Mesenchymal stem cell (in vitro differentiated cells and primary cell): ENCODE measurements at regions not wholly inside any gene's neighbourhood (a gene's known extent, or its start where the extent isn't known, plus 50 kb on each side); places are given as distances from the start of the nearest gene placed in this dataset.

Experiments
- DNase-seq: peaks from one replicate; pipeline ENCODE4 v3.0.0-alpha.2; 2013
- H2AFZ ChIP-seq: one replicate; pipeline ENCODE4 v1.6.1; 2013; ENCODE audit warnings: low read depth, mild to moderate bottlenecking, control low read depth, inconsistent platforms, low read length, moderate library complexity
- H2AK5ac ChIP-seq: 2 replicates; pipeline ENCODE4 v1.6.1; 2013; ENCODE audit warnings: low read length, moderate library complexity, mild to moderate bottlenecking, inconsistent platforms; ENCODE audit not compliant: severe bottlenecking
- H2BK120ac ChIP-seq: one replicate; pipeline ENCODE4 v1.6.1; 2013; ENCODE audit warnings: low read depth, mild to moderate bottlenecking, inconsistent platforms, low read length, moderate library complexity
- H2BK12ac ChIP-seq, 2 experiments: one replicate each; pipeline ENCODE4 v1.6.1; 2013; ENCODE audit warnings: inconsistent platforms in 2 of 2, low read length in 2 of 2, mild to moderate bottlenecking in 2 of 2, moderate library complexity in 2 of 2, control low read depth in 1 of 2
- H2BK15ac ChIP-seq: one replicate; pipeline ENCODE4 v1.6.1; 2013; ENCODE audit warnings: mild to moderate bottlenecking, low read depth, inconsistent platforms; ENCODE audit not compliant: poor library complexity, severe bottlenecking
- H2BK5ac ChIP-seq: 2 replicates; pipeline ENCODE4 v1.6.1; 2013; ENCODE audit warnings: low read depth, mild to moderate bottlenecking, low read length, control low read depth, inconsistent platforms; ENCODE audit not compliant: poor library complexity, severe bottlenecking
- H3K14ac ChIP-seq, 2 experiments: one replicate each; pipeline ENCODE4 v1.6.1; 2013; ENCODE audit warnings: inconsistent platforms in 2 of 2, low read length in 2 of 2, control low read depth in 1 of 2, mild to moderate bottlenecking in 1 of 2, moderate library complexity in 1 of 2
- H3K18ac ChIP-seq, 2 experiments: one replicate each; pipeline ENCODE4 v1.6.1; 2013; ENCODE audit warnings: inconsistent platforms in 2 of 2, low read length in 2 of 2, control low read depth in 1 of 2, low read depth in 1 of 2, mild to moderate bottlenecking in 1 of 2
- H3K23ac ChIP-seq, 2 experiments: one replicate each; pipeline ENCODE4 v1.6.1; 2013; ENCODE audit warnings: inconsistent platforms in 2 of 2, low read length in 2 of 2, mild to moderate bottlenecking in 2 of 2, moderate library complexity in 2 of 2, control low read depth in 1 of 2
- H3K27ac ChIP-seq: 2 replicates; pipeline ENCODE4 v1.5.1; 2013; ENCODE audit warnings: mild to moderate bottlenecking, moderate library complexity, low read length, control low read depth, inconsistent platforms; ENCODE audit not compliant: poor library complexity, severe bottlenecking
- H3K27me3 ChIP-seq, 2 experiments: 2 replicates each; pipeline versions ENCODE4 v1.6.1 to v1.7.0; 2013; ENCODE audit warnings: low read length in 2 of 2, mild to moderate bottlenecking in 2 of 2, moderate library complexity in 2 of 2, control low read depth in 1 of 2, inconsistent platforms in 1 of 2; ENCODE audit not compliant: control insufficient read depth in 1 of 2, insufficient read depth in 1 of 2
- H3K36me3 ChIP-seq, 2 experiments: 2 replicates each; pipeline versions ENCODE4 v1.6.1 to v1.7.0; 2013; ENCODE audit warnings: low read length in 2 of 2, control low read depth in 1 of 2, inconsistent platforms in 1 of 2, low read depth in 1 of 2, mild to moderate bottlenecking in 1 of 2; ENCODE audit not compliant: insufficient read depth in 2 of 2, control insufficient read depth in 1 of 2
- H3K4ac ChIP-seq, 2 experiments: one replicate each; pipeline ENCODE4 v1.6.1; 2013; ENCODE audit warnings: inconsistent platforms in 2 of 2, low read length in 2 of 2, mild to moderate bottlenecking in 2 of 2, moderate library complexity in 2 of 2, control low read depth in 1 of 2, low read depth in 1 of 2
- H3K4me1 ChIP-seq: 2 replicates; pipeline ENCODE4 v1.6.1; 2013; ENCODE audit warnings: low read depth, low read length, control low read depth; ENCODE audit not compliant: control insufficient read depth, insufficient read depth
- H3K4me2 ChIP-seq: 2 replicates; pipeline ENCODE4 v1.6.1; 2013; ENCODE audit warnings: low read length, mild to moderate bottlenecking, inconsistent platforms; ENCODE audit not compliant: poor library complexity, severe bottlenecking
- H3K4me3 ChIP-seq, 2 experiments: 2 replicates each; pipeline versions ENCODE4 v1.5.1 to v1.7.0; 2013; ENCODE audit warnings: low read length in 2 of 2, mild to moderate bottlenecking in 2 of 2, control low read depth in 1 of 2, low read depth in 1 of 2; ENCODE audit not compliant: insufficient read depth in 1 of 2
- H3K79me1 ChIP-seq: replicated peaks from 2 replicates; pipeline ENCODE4 v1.6.1; 2013; ENCODE audit warnings: mild to moderate bottlenecking, control low read depth, low read length, inconsistent platforms; ENCODE audit not compliant: poor library complexity, severe bottlenecking
- H3K9ac ChIP-seq: 2 replicates; pipeline ENCODE4 v1.7.0; 2013; ENCODE audit warnings: mild to moderate bottlenecking, low read length, moderate library complexity
- H3K9me3 ChIP-seq: 2 replicates; pipeline ENCODE4 v1.7.0; 2013; ENCODE audit warnings: mild to moderate bottlenecking, low read length; ENCODE audit not compliant: control insufficient read depth
- H4K8ac ChIP-seq: one replicate; pipeline ENCODE4 v1.6.1; 2013; ENCODE audit warnings: inconsistent platforms, mild to moderate bottlenecking, low read length, moderate library complexity
- H4K91ac ChIP-seq: one replicate; pipeline ENCODE4 v1.6.1; 2013; ENCODE audit warnings: mild to moderate bottlenecking, low read length, inconsistent platforms
- WGBS: methylation state at CpG from one replicate; pipeline ENCODE4 v1.1.7; 2013; ENCODE audit warnings: mixed read lengths; 5-methylcytosine and 5-hydroxymethylcytosine counted together

DNA sequence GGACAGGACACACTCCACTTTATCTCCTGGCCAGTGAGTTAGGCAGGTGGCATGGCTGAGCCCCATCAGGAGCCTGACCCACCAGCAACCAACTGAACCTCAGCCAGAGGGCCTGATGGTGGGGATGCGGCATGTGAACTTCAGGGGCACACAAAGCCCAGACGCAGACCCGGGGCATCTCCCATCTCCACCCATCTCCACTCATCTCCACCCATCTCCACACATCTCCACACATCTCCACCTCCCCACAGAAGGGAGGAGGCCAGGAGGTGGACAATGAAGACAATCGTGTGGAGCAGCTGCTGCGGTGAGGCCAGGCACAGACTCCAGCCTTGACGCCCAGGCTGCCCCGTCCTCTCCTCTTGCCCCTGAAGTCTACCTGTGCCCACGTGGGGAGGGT, 340.8 kb downstream of the CTTN start:
- no peak overlapping the region for H3K23ac ChIP-seq
- no peak for DNase-seq
- no peak overlapping the region for H2AFZ ChIP-seq
- H2AK5ac ChIP-seq, result no peak overlapping the region
- H3K79me1 ChIP-seq, result no peaks in the 10 kb centered on the region
- H4K91ac ChIP-seq, result no peak overlapping the region
- no peak overlapping the region for H2BK15ac ChIP-seq
- no peak overlapping the region for H3K18ac ChIP-seq
- H3K27ac ChIP-seq, result no peak overlapping the region
- H4K8ac ChIP-seq, result no peak overlapping the region
- H3K36me3 ChIP-seq, result no peaks in the 10 kb centered on the region
- no peak overlapping the region for H3K14ac ChIP-seq
- no peak overlapping the region for H2BK120ac ChIP-seq
- H3K9ac ChIP-seq, result no peak overlapping the region
- H3K4ac ChIP-seq, result no peak overlapping the region
- no peak overlapping the region for H2BK5ac ChIP-seq
- H2BK12ac ChIP-seq, result no peak overlapping the region
- H3K4me1 ChIP-seq, result peaks cover 4% of the 10 kb centered on the region
- peaks cover 34 to 37% of the 10 kb centered on the region in 2 experiments for H3K27me3 ChIP-seq
- WGBS, result 89% methylated on average over 7 of the region's 8 CpGs
- no peaks in the 10 kb centered on the region for H3K9me3 ChIP-seq
- H3K4me2 ChIP-seq, result no peak overlapping the region
- no peak overlapping the region for H3K4me3 ChIP-seq

DNA sequence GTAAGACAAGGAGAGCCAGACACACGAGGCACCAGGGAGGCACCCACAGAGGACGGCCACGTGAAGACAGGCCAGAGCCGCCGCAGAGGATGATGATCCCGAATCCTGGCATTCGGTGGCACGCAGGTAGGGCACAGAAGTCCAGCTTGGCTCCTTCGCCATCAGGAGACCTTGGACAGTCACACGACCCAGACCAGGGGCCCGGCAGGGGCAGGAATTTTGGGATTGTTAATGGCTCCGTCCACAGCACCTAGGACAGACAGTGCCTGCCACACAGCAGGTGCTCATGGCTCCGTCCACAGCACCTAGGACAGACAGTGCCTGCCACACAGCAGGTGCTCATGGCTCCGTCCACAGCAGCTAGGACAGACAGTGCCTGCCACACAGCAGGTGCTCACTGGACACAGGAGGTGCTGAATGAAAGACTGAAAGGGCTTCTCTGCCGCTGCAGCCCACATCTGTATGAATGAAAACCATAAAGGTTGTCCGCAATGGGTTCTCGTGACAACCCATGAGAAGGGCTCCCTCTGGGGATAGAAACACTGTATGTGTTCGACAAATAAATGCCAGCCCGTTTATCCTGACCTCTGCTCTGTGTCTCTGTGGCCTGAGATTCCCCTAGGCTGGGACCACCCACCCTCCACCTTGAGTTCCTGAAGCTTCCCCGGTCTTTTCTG, 341.6 kb downstream of the CTTN start:
- Histone ChIP-seq H2AK5ac (no peak overlapping the region), H4K91ac (no peak overlapping the region), H4K8ac (no peak overlapping the region), H3K18ac (no peak overlapping the region), H3K9me3 (no peaks in the 10 kb centered on the region), H3K4ac (no peak overlapping the region), H3K27ac (no peak overlapping the region), H2BK120ac (no peak overlapping the region), H3K36me3 (no peaks in the 10 kb centered on the region), H2BK12ac (no peak overlapping the region), H2BK15ac (no peak overlapping the region), H3K4me2 (no peak overlapping the region), H2BK5ac (no peak overlapping the region), H3K23ac (no peak overlapping the region), H3K79me1 (no peaks in the 10 kb centered on the region), H3K14ac (no peak overlapping the region), H2AFZ (no peak overlapping the region), H3K4me3 (no peak overlapping the region), H3K9ac (no peak overlapping the region), H3K4me1 (peaks cover 4% of the 10 kb centered on the region), H3K27me3 (peaks cover 41 to 44% of the 10 kb centered on the region in 2 experiments)
- no peak for DNase-seq
- 83% methylated on average over 20 of the region's 20 CpGs for WGBS

DNA sequence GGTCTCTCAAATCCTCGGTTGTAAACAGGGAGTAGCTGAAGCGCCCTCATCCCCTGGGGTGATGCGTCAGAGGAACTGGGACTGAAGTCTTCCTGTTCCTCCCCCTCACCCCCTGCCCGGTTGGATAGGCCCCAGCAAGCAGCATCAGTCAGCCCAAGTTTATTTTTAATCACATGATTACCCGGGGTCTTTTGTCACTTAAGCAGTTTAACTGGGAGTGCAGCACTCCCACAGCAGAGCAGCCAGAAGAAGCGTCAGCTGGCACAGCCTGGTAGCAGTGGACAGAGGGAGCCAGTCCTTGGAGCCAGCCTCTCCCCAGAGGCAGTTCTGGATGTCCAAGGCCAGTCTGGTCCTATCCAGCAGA, 342.1 kb downstream of the CTTN start:
- WGBS, result 78% methylated on average over 6 of the region's 6 CpGs
- no peak overlapping the region for H3K4me3 ChIP-seq

DNA sequence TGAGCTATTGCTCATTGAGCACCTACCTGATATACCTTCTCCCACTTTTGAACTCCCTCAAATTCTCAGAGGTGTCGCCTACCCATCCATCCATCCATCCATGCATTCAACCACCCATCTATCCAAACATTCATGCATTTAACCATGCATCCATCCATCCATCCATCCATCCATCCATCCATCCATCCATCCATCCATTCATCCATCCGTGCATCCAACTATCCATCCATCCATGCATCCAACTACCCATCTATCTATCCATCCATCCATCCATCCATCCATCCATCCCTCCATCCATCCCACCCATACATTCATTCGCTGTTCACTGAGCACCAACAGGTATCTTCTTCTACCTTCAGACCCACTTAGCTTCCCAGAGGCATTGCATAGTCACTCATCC, 342.8 kb downstream of the CTTN start:
- Histone ChIP-seq H3K4me1 (peaks cover 4% of the 10 kb centered on the region), H3K9ac (no peak overlapping the region), H2BK5ac (no peak overlapping the region), H3K4ac (no peak overlapping the region), H2BK120ac (no peak overlapping the region), H3K9me3 (no peaks in the 10 kb centered on the region), H3K18ac (no peak overlapping the region), H2BK12ac (no peak overlapping the region), H3K27ac (no peak overlapping the region), H3K27me3 (peaks cover 41 to 50% of the 10 kb centered on the region in 2 experiments), H2AK5ac (no peak overlapping the region), H3K23ac (no peak overlapping the region), H2AFZ (no peak overlapping the region), H4K91ac (no peak overlapping the region), H3K36me3 (no peaks in the 10 kb centered on the region), H3K14ac (no peak overlapping the region), H2BK15ac (no peak overlapping the region), H4K8ac (no peak overlapping the region), H3K4me2 (no peak overlapping the region), H3K4me3 (no peak overlapping the region), H3K79me1 (no peaks in the 10 kb centered on the region)
- no peak for DNase-seq
- 72% methylated on average over 3 of the region's 3 CpGs for WGBS

More for the DNA sequence above, 342.1 kb downstream of the CTTN start:
- no peak overlapping the region for H2BK120ac ChIP-seq
- no peak overlapping the region for H2AK5ac ChIP-seq
- H3K4me1 ChIP-seq, result peaks cover 4% of the 10 kb centered on the region
- peaks cover 41 to 49% of the 10 kb centered on the region in 2 experiments for H3K27me3 ChIP-seq
- no peak overlapping the region for H2BK5ac ChIP-seq
- no peak overlapping the region for H2AFZ ChIP-seq
- no peak for DNase-seq
- H3K18ac ChIP-seq, result no peak overlapping the region
- no peak overlapping the region for H3K27ac ChIP-seq
- H3K14ac ChIP-seq, result no peak overlapping the region
- H3K4me2 ChIP-seq, result no peak overlapping the region
- H3K9ac ChIP-seq, result no peak overlapping the region
- no peaks in the 10 kb centered on the region for H3K9me3 ChIP-seq
- no peaks in the 10 kb centered on the region for H3K79me1 ChIP-seq
- no peak overlapping the region for H2BK12ac ChIP-seq
- no peak overlapping the region for H4K8ac ChIP-seq
- no peak overlapping the region for H3K23ac ChIP-seq
- H3K36me3 ChIP-seq, result no peaks in the 10 kb centered on the region
- no peak overlapping the region for H4K91ac ChIP-seq
- H3K4ac ChIP-seq, result no peak overlapping the region
- no peak overlapping the region for H2BK15ac ChIP-seq
